WERI-Rb-1 (cell line): ENCODE measurements at regions not wholly inside any gene's neighbourhood (a gene's known extent, or its start where the extent isn't known, plus 50 kb on each side); places are given as distances from the start of the nearest gene placed in this dataset.

Experiments
- DNase-seq: peaks from one replicate; pipeline ENCODE4 v3.0.0-alpha.2; 2020
- H3K27ac ChIP-seq: fragments of 250-450 bp; sonication (Bioruptor Pico); 2 replicates; pipeline ENCODE4 v1.5.1; 2020; ENCODE audit warnings: mild to moderate bottlenecking, moderate library complexity
- H3K27me3 ChIP-seq: fragments of 250-450 bp; sonication (Bioruptor Pico); 2 replicates; pipeline ENCODE4 v1.5.1; 2021; ENCODE audit warnings: mild to moderate bottlenecking, low read depth, moderate library complexity; ENCODE audit not compliant: insufficient read depth, severe bottlenecking
- H3K36me3 ChIP-seq: fragments of 250-450 bp; sonication (Bioruptor Pico); 2 replicates; pipeline ENCODE4 v1.5.1; 2020; ENCODE audit warnings: mild to moderate bottlenecking, moderate library complexity
- H3K4me3 ChIP-seq: 2 replicates; pipeline ENCODE4 v1.5.1; 2011; ENCODE audit warnings: low read depth, mild to moderate bottlenecking, control low read depth, low read length
- H3K9me3 ChIP-seq: fragments of 250-450 bp; sonication (Bioruptor Pico); 2 replicates; pipeline ENCODE4 v1.5.1; 2021; ENCODE audit warnings: mild to moderate bottlenecking, moderate library complexity; ENCODE audit not compliant: severe bottlenecking
- TF ChIP-seq, protein P1 (sequence below): IDR thresholded peaks from 2 replicates; pipeline ENCODE4 v1.5.1; 2011; ENCODE audit warnings: low read depth, mild to moderate bottlenecking, control low read depth, inconsistent platforms, low read length

- H3K9me3 ChIP-seq = peaks cover 14% of the 10 kb centered on the region
- H3K4me3 ChIP-seq = no peak overlapping the region
- no peaks in the 10 kb centered on the region for H3K36me3 ChIP-seq
- no peak for DNase-seq
- H3K27ac ChIP-seq = no peak overlapping the region
- TF ChIP-seq, protein P1, sequence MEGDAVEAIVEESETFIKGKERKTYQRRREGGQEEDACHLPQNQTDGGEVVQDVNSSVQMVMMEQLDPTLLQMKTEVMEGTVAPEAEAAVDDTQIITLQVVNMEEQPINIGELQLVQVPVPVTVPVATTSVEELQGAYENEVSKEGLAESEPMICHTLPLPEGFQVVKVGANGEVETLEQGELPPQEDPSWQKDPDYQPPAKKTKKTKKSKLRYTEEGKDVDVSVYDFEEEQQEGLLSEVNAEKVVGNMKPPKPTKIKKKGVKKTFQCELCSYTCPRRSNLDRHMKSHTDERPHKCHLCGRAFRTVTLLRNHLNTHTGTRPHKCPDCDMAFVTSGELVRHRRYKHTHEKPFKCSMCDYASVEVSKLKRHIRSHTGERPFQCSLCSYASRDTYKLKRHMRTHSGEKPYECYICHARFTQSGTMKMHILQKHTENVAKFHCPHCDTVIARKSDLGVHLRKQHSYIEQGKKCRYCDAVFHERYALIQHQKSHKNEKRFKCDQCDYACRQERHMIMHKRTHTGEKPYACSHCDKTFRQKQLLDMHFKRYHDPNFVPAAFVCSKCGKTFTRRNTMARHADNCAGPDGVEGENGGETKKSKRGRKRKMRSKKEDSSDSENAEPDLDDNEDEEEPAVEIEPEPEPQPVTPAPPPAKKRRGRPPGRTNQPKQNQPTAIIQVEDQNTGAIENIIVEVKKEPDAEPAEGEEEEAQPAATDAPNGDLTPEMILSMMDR = no peak
- peaks cover 2% of the 10 kb centered on the region for H3K27me3 ChIP-seq
Observed at GRCh38 chr2:152864601-152865149, 146.3 kb downstream of the ARL6IP6 start.

DNA sequence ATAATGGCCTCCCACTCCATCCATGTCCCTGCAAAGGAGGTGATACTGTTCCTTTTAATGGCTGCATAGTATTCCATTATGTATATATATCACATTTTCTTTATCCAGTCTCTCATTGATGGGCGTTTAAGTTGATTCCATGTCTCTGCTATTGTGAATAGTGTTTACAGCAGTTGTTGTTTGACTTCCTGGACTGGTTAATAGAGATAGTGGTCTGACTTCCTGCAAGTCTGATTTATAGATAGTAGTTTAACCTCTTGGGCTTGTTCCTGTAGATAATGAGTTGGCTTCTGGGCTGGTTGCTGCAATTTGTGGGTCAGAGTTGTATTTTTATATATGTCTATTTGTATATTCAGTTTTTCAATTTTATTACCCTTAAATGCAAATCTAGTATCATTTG lies 145.4 kb downstream of the ARL6IP6 start:
- TF ChIP-seq, protein P1 = no peak
- Histone ChIP-seq H3K27ac (no peak overlapping the region), H3K9me3 (peaks cover 14% of the 10 kb centered on the region), H3K27me3 (peaks cover 2% of the 10 kb centered on the region), H3K4me3 (no peak overlapping the region), H3K36me3 (no peaks in the 10 kb centered on the region)
- DNase-seq = no peak

DNA sequence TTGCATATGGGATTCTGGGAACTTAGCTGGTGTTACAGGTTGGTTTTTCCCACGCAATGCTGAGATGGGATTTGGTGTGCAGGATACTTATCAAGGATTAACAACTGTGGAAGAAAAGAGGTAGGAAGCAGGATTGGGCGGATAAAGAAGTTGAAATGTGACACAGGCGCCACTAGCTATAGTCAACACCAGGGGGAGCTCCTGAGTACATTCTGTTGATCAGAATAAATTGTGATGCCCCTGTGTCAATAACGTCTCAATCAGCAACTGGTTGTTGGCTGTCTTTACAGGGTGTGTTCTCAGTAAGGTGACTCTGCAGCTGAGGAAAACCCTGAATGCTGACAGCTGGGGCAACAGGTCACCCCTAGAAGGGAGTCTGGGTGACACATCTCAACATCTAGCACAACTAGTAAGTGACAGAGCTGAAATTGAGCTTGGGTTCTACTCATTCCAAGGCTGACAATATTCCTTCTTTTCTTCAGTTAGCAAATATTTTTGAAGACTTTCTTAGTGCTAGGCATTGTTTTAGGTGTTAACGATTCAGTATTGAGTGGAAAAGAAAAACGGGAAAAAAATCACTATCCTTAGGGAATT lies 143.0 kb downstream of the ARL6IP6 start:
- TF ChIP-seq, protein P1 = peak; percentile 77
- Histone ChIP-seq H3K27ac (no peak overlapping the region), H3K9me3 (peaks cover 14% of the 10 kb centered on the region), H3K36me3 (no peaks in the 10 kb centered on the region), H3K4me3 (no peak overlapping the region), H3K27me3 (no peaks in the 10 kb centered on the region)
- peak; percentile 52 for DNase-seq

- DNase-seq = no peak
- TF ChIP-seq, protein P1 = no peak
- Histone ChIP-seq H3K9me3 (peaks cover 10% of the 10 kb centered on the region), H3K4me3 (no peak overlapping the region), H3K36me3 (no peaks in the 10 kb centered on the region), H3K27ac (no peak overlapping the region), H3K27me3 (no peaks in the 10 kb centered on the region)
Observed at GRCh38 chr2:152858594-152859265, 140.3 kb downstream of the ARL6IP6 start.

- no peak for DNase-seq
- TF ChIP-seq, protein P1 = no peak
Observed at GRCh38 chr2:152846697-152847470, 128.5 kb downstream of the ARL6IP6 start.

More at GRCh38 chr2:152846697-152847470, 128.5 kb downstream of the ARL6IP6 start:
- Histone ChIP-seq H3K9me3 (no peaks in the 10 kb centered on the region), H3K27me3 (no peaks in the 10 kb centered on the region), H3K27ac (no peak overlapping the region), H3K36me3 (no peaks in the 10 kb centered on the region), H3K4me3 (no peak overlapping the region)
